ENCODE measurements at regions not wholly inside any gene's neighbourhood (a gene's known extent, or its start where the extent isn't known, plus 50 kb on each side); places are given as distances from the start of the nearest gene placed in this dataset.

- Histone ChIP-seq H3K4me3 (no peak overlapping the region), H3K27ac (no peak overlapping the region), H3K27me3 (no peaks in the 10 kb centered on the region), H3K4me1 (peaks cover 7 to 18% of the 10 kb centered on the region in 2 donors), H3K9me3 (no peaks in the 10 kb centered on the region), H3K36me3 (no peaks in the 10 kb centered on the region)
- TF ChIP-seq, protein P1, sequence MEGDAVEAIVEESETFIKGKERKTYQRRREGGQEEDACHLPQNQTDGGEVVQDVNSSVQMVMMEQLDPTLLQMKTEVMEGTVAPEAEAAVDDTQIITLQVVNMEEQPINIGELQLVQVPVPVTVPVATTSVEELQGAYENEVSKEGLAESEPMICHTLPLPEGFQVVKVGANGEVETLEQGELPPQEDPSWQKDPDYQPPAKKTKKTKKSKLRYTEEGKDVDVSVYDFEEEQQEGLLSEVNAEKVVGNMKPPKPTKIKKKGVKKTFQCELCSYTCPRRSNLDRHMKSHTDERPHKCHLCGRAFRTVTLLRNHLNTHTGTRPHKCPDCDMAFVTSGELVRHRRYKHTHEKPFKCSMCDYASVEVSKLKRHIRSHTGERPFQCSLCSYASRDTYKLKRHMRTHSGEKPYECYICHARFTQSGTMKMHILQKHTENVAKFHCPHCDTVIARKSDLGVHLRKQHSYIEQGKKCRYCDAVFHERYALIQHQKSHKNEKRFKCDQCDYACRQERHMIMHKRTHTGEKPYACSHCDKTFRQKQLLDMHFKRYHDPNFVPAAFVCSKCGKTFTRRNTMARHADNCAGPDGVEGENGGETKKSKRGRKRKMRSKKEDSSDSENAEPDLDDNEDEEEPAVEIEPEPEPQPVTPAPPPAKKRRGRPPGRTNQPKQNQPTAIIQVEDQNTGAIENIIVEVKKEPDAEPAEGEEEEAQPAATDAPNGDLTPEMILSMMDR (IDR thresholded peaks at IDR 0.05) = no peak
- intact Hi-C loops (cut with DNase I) = no loop called here
- peak in 1 of 2 donors; percentile 28 for DNase-seq (ENCODE audit: low spot score in 2 of 2)
These were observed 71.8 kb upstream of the STEAP1B start for GRCh38 chr7:22571766-22572165.

GRCh38 chr7:22569586-22570321 is 69.8 kb upstream of the STEAP1B start:
- Histone ChIP-seq H3K4me3 (no peak overlapping the region), H3K4me1 (peaks cover 0 to 16% of the 10 kb centered on the region in 2 donors), H3K36me3 (no peaks in the 10 kb centered on the region), H3K9me3 (no peaks in the 10 kb centered on the region), H3K27ac (no peak overlapping the region), H3K27me3 (no peaks in the 10 kb centered on the region)
- DNase-seq (ENCODE audit: low spot score in 2 of 2) = peak in 1 of 2 donors; percentile 65
- TF ChIP-seq, protein P1 (IDR thresholded peaks at IDR 0.05) = no peak
- intact Hi-C loops (cut with DNase I) = no loop called here

- Histone ChIP-seq H3K27ac (no peak overlapping the region), H3K4me3 (no peak overlapping the region), H3K4me1 (peaks cover 0 to 44% of the 10 kb centered on the region in 2 donors), H3K36me3 (no peaks in the 10 kb centered on the region), H3K9me3 (no peaks in the 10 kb centered on the region), H3K27me3 (no peaks in the 10 kb centered on the region)
- no peak for DNase-seq (ENCODE audit: low spot score in 2 of 2)
- intact Hi-C loops (cut with DNase I) = no loop called here
- TF ChIP-seq, protein P1 (IDR thresholded peaks at IDR 0.05) = no peak
These were observed 66.6 kb upstream of the STEAP1B start for GRCh38 chr7:22566592-22566991.

- no peak for DNase-seq (ENCODE audit: low spot score in 2 of 2)
- intact Hi-C loops (cut with DNase I) = no loop called here
- Histone ChIP-seq H3K27me3 (no peaks in the 10 kb centered on the region), H3K4me1 (peaks cover 0 to 45% of the 10 kb centered on the region in 2 donors), H3K27ac (peak overlapping the region in 1 of 2 donors; percentile 69), H3K4me3 (no peak overlapping the region), H3K36me3 (no peaks in the 10 kb centered on the region), H3K9me3 (no peaks in the 10 kb centered on the region)
- TF ChIP-seq, protein P1 (IDR thresholded peaks at IDR 0.05) = no peak
These were observed 66.2 kb upstream of the STEAP1B start for GRCh38 chr7:22566176-22566575.

DNA sequence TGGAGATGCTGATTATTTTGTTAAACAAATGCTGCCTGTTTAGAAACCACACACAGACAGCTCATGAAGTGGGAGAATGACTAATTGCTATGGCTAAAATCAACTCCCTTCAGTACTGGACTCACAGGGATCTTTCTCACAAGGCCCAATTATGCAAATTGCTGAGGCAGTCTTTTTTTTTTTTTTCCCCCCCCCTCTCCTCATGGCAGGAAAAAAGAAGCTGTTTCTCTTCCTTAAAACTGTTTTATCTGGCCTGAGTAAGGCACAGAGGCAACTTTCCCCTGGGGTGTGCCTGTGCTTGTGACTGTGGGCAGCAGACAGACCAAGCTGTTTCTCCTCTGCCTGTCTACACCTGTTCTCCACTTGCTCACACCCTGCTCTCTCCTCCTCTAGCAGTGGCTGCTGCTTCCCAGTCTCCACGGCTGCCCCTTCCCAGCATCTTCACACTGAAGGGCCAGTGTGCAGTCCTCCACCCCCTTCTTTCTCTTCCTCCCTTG is 65.4 kb upstream of the STEAP1B start:
- TF ChIP-seq, protein P1 (IDR thresholded peaks at IDR 0.05) = no peak
- Histone ChIP-seq H3K27me3 (no peaks in the 10 kb centered on the region), H3K27ac (peak overlapping the region; percentile 31 to 69), H3K4me1 (peaks cover 0 to 53% of the 10 kb centered on the region in 2 donors), H3K9me3 (no peaks in the 10 kb centered on the region), H3K4me3 (no peak overlapping the region), H3K36me3 (no peaks in the 10 kb centered on the region)
- intact Hi-C loops (cut with DNase I) = no loop called here
- DNase-seq (ENCODE audit: low spot score in 2 of 2) = peak in 1 of 2 donors; percentile 63
